Peyer's patch (tissue), 4 donors: ENCODE measurements at regions not wholly inside any gene's neighbourhood (a gene's known extent, or its start where the extent isn't known, plus 50 kb on each side); places are given as distances from the start of the nearest gene placed in this dataset.

Experiments used
- POLR2A ChIP-seq, 2 donors: fragments of 450-650 bp; IDR thresholded peaks; one replicate each; pipeline ENCODE4 v1.5.1; 2017; ENCODE audit warnings: antibody characterized with exemption in 2 of 2, mild to moderate bottlenecking in 2 of 2, moderate library complexity in 2 of 2
- TF ChIP-seq, protein P1 (sequence below), 6 experiments: fragments of 450-650 bp in 4 of 6; fragments of 200-600 bp in 2 of 6; sonication (generic) in 1 of 6; IDR thresholded peaks; one replicate each; pipeline ENCODE4 v1.5.1; 2017 to 2019; ENCODE audit warnings: antibody characterized with exemption in 6 of 6, mild to moderate bottlenecking in 3 of 6, moderate library complexity in 1 of 6

DNA sequence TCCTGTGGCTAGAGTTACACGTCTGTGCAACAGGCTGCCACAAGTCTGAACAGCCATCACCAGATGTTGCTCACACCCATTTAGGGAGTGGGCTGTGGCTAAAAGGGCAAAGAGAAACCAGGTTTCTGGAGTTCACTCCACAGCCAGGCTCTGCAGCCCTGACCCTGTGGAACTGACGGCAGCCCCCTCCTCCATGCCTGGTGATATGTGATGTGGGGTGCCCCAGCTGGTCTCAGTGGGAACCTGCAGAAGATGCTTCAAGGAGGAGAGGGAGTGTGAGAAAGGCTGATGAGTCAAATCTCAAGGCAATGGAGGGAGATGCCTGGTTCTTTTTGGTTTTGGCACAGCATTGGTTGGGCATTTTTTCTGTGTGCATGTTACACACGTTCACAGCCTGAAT is 130.6 kb downstream of the TPRA1 start:
- TF ChIP-seq, protein P1, sequence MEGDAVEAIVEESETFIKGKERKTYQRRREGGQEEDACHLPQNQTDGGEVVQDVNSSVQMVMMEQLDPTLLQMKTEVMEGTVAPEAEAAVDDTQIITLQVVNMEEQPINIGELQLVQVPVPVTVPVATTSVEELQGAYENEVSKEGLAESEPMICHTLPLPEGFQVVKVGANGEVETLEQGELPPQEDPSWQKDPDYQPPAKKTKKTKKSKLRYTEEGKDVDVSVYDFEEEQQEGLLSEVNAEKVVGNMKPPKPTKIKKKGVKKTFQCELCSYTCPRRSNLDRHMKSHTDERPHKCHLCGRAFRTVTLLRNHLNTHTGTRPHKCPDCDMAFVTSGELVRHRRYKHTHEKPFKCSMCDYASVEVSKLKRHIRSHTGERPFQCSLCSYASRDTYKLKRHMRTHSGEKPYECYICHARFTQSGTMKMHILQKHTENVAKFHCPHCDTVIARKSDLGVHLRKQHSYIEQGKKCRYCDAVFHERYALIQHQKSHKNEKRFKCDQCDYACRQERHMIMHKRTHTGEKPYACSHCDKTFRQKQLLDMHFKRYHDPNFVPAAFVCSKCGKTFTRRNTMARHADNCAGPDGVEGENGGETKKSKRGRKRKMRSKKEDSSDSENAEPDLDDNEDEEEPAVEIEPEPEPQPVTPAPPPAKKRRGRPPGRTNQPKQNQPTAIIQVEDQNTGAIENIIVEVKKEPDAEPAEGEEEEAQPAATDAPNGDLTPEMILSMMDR (IDR thresholded peaks at IDR 0.05) = no peak
- TF ChIP-seq POLR2A (IDR thresholded peaks at IDR 0.05) = no peak
